Mesendoderm (in vitro differentiated cells): ENCODE measurements at regions not wholly inside any gene's neighbourhood (a gene's known extent, or its start where the extent isn't known, plus 50 kb on each side); places are given as distances from the start of the nearest gene placed in this dataset.
"Not testable (repeated sequence)": the region's sequence is repeated elsewhere in the genome, so short reads cannot be mapped to it uniquely, and the experiment has no call there.

ENCODE experiments used
- DNase-seq: peaks from one replicate; pipeline ENCODE4 v3.0.0; 2013
- H2AK5ac ChIP-seq: 2 replicates; pipeline ENCODE4 v1.6.1; 2013; ENCODE audit warnings: low read length, inconsistent platforms
- H2BK120ac ChIP-seq: 2 replicates; pipeline ENCODE4 v1.6.1; 2013; ENCODE audit warnings: low read depth, mild to moderate bottlenecking, low read length, moderate library complexity, mixed read lengths
- H2BK15ac ChIP-seq: replicated peaks from 2 replicates; pipeline ENCODE4 v1.6.1; 2013; ENCODE audit warnings: low read depth, mild to moderate bottlenecking, moderate library complexity
- H2BK5ac ChIP-seq: 2 replicates; pipeline ENCODE4 v1.6.1; 2013; ENCODE audit warnings: low read length, inconsistent platforms
- H3K18ac ChIP-seq: 2 replicates; pipeline ENCODE4 v1.6.1; 2013; ENCODE audit warnings: mild to moderate bottlenecking, low read length, mixed read lengths
- H3K23ac ChIP-seq: one replicate; pipeline ENCODE4 v1.6.1; 2013; ENCODE audit warnings: low read length
- H3K27ac ChIP-seq: 2 replicates; pipeline ENCODE4 v1.5.1; 2013; ENCODE audit warnings: low read depth, mild to moderate bottlenecking, inconsistent platforms, low read length, moderate library complexity
- H3K27me3 ChIP-seq: 2 replicates; pipeline ENCODE4 v1.6.1; 2013; ENCODE audit warnings: low read length, control low read depth, mild to moderate bottlenecking, inconsistent platforms; ENCODE audit not compliant: insufficient read depth, poor library complexity
- H3K36me3 ChIP-seq: 2 replicates; pipeline ENCODE4 v1.6.1; 2013; ENCODE audit warnings: low read length, inconsistent platforms; ENCODE audit not compliant: control insufficient read depth, insufficient read depth
- H3K4ac ChIP-seq: one replicate; pipeline ENCODE4 v1.6.1; 2013; ENCODE audit warnings: low read depth, mild to moderate bottlenecking, low read length, moderate library complexity
- H3K4me1 ChIP-seq: 2 replicates; pipeline ENCODE4 v1.6.1; 2013; ENCODE audit warnings: low read depth, low read length, inconsistent platforms; ENCODE audit not compliant: control insufficient read depth
- H3K4me2 ChIP-seq: 2 replicates; pipeline ENCODE4 v1.6.1; 2013; ENCODE audit warnings: low read length
- H3K4me3 ChIP-seq: 2 replicates; pipeline ENCODE4 v1.5.1; 2013; ENCODE audit warnings: mild to moderate bottlenecking, low read length
- H3K56ac ChIP-seq: one replicate; pipeline ENCODE4 v1.6.1; 2013; ENCODE audit warnings: low read length
- H3K79me1 ChIP-seq: 2 replicates; pipeline ENCODE4 v1.6.1; 2013; ENCODE audit warnings: low read length, inconsistent platforms
- H3K79me2 ChIP-seq: 2 replicates; pipeline ENCODE4 v1.6.1; 2013; ENCODE audit warnings: mild to moderate bottlenecking, low read length; ENCODE audit not compliant: control insufficient read depth, insufficient read depth
- H3K9ac ChIP-seq: 2 replicates; pipeline ENCODE4 v1.6.1; 2013; ENCODE audit warnings: low read length, inconsistent platforms
- H4K5ac ChIP-seq: one replicate; pipeline ENCODE4 v1.6.1; 2013; ENCODE audit warnings: low read length
- H4K8ac ChIP-seq: one replicate; pipeline ENCODE4 v1.6.1; 2013; ENCODE audit warnings: low read depth, mild to moderate bottlenecking, control low read depth, low read length, moderate library complexity
- WGBS: extraction: QIAGEN DNeasy Blood & Tissue Kit; methylation state at CpG from one replicate; pipeline ENCODE4 v1.1.7; 2013; ENCODE audit warnings: low lambda C conversion rate, missing lambda C conversion rate; ENCODE audit not compliant: insufficient coverage; ENCODE audit errors: extremely low coverage; 5-methylcytosine and 5-hydroxymethylcytosine counted together

DNA sequence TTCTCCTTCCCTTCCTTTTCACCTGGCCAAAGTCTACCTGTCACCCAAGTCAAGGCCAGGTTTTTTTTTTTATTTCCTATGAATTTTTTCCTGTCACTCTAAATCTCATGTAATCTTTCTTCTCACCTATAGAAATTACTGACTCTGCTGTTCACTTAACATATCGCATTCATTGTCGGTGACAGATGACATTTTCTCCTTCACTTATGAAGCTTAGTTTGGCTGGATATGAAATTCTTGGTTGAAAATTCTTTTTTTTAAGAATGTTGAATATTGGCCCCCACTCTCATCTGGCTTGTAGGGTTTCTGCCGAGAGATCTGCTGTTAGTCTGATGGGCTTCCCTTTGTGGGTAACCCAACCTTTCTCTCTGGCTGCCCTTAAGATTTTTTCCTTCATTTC, 142.8 kb downstream of the DYRK2 start:
- H2BK120ac ChIP-seq, H3K4me1 ChIP-seq: not testable (repeated sequence)
- WGBS: no CpG with 5 or more reads among the region's 3 CpGs

DNA sequence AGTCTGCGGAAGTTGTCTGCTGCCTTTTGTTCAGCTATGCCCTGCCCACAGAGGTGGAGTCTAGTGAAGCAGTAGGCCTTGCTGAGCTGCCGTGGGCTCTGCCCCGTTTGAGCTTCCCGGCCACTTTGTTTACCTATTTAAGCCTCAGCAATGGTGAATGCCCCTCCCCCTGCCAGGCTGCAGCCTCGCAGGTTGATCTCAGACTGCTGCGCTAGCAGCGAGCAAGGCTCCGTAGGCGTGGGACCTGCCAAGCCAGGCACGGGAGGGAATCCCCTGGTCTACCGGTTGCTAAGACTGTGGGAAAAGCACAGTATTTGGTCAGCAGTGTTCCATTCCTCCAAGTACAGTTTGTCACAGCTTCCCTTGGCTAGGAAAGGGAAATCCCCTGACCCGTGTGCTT, 143.6 kb downstream of the DYRK2 start:
- H3K23ac ChIP-seq: no peak overlapping the region
- WGBS: no CpG with 5 or more reads among the region's 12 CpGs
- H3K4me3 ChIP-seq: no peak overlapping the region
- H2AK5ac ChIP-seq: no peak overlapping the region
- H3K4me2 ChIP-seq: no peak overlapping the region
- no peak overlapping the region for H3K56ac ChIP-seq
- H3K27ac ChIP-seq: no peak overlapping the region
- H3K36me3 ChIP-seq: no peaks in the 10 kb centered on the region
- no peak overlapping the region for H2BK15ac ChIP-seq
- no peak overlapping the region for H3K4ac ChIP-seq
- no peak overlapping the region for H2BK120ac ChIP-seq
- H3K27me3 ChIP-seq: no peaks in the 10 kb centered on the region
- no peak for DNase-seq
- no peaks in the 10 kb centered on the region for H3K79me2 ChIP-seq
- H3K18ac ChIP-seq: no peak overlapping the region
- H4K8ac ChIP-seq: no peak overlapping the region
- no peak overlapping the region for H3K9ac ChIP-seq
- no peaks in the 10 kb centered on the region for H3K79me1 ChIP-seq
- H2BK5ac ChIP-seq: no peak overlapping the region
- peaks cover 2% of the 10 kb centered on the region for H3K4me1 ChIP-seq
- no peak overlapping the region for H4K5ac ChIP-seq

More for the DNA sequence above, 142.8 kb downstream of the DYRK2 start:
- not testable (repeated sequence) for H3K27ac ChIP-seq, H2AK5ac ChIP-seq, H3K23ac ChIP-seq, H3K56ac ChIP-seq, H4K5ac ChIP-seq, H3K79me2 ChIP-seq, H3K4me2 ChIP-seq, H3K36me3 ChIP-seq, H3K27me3 ChIP-seq, H3K79me1 ChIP-seq, H2BK5ac ChIP-seq, H3K4me3 ChIP-seq, H3K9ac ChIP-seq, DNase-seq, H2BK15ac ChIP-seq, H3K18ac ChIP-seq, H3K4ac ChIP-seq, H4K8ac ChIP-seq

DNA sequence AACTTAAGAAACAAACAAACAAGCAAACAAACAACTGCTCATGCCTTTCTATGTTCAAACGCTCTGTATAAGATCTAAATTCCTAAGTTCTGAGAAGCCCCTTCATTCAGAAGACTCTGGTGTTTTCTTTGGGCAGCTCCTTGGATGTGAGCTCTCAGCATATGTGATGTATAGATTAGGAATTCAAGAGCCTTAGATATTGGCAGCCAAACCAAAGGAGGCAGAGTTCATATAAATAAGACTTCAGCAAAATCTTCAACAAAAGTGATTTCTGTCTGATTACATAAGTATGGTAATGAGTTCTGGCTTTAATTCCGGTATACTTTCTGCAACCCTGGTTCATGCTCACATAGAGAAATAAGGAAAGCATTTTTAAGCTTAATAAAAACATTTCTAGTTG, 145.6 kb downstream of the DYRK2 start:
- H3K36me3 ChIP-seq: no peaks in the 10 kb centered on the region
- WGBS: no CpG with 5 or more reads among the region's 2 CpGs
- H4K8ac ChIP-seq: no peak overlapping the region
- no peak overlapping the region for H3K56ac ChIP-seq
- no peak overlapping the region for H4K5ac ChIP-seq
- H3K9ac ChIP-seq: no peak overlapping the region
- DNase-seq: no peak
- no peak overlapping the region for H2BK15ac ChIP-seq
- no peak overlapping the region for H3K23ac ChIP-seq
- H3K79me1 ChIP-seq: no peaks in the 10 kb centered on the region
- no peak overlapping the region for H2BK5ac ChIP-seq
- peaks cover 2% of the 10 kb centered on the region for H3K4me1 ChIP-seq
- no peak overlapping the region for H3K27ac ChIP-seq
- no peak overlapping the region for H2AK5ac ChIP-seq
- H3K4me3 ChIP-seq: no peak overlapping the region
- H3K79me2 ChIP-seq: no peaks in the 10 kb centered on the region
- no peak overlapping the region for H3K4me2 ChIP-seq
- H3K18ac ChIP-seq: no peak overlapping the region
- no peak overlapping the region for H2BK120ac ChIP-seq
- no peaks in the 10 kb centered on the region for H3K27me3 ChIP-seq
- H3K4ac ChIP-seq: no peak overlapping the region

DNA sequence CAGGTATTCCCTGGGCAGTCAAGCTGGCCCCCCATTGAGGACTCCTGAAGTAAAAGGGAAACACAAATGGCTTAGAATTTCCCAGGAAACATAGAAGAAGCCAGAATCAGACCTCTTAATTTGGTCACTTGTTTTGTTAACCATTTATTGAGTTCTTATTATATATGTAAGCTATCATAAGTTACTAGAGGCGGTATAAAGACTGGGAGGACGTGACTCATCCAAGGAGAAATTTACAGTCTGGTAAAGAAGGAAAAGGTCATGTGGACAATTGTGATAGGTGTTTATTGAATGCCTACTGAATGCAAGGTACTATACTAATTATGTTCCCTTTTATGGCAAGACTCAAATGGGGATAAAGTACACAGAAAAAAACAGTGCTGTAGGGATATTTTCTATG, 146.7 kb downstream of the DYRK2 start:
- H2BK5ac ChIP-seq: no peak overlapping the region
- no peak for DNase-seq
- H4K8ac ChIP-seq: no peak overlapping the region
- H3K27ac ChIP-seq: no peak overlapping the region
- H3K4me1 ChIP-seq: no peaks in the 10 kb centered on the region
- H3K79me1 ChIP-seq: no peaks in the 10 kb centered on the region
- no peak overlapping the region for H2BK120ac ChIP-seq
- H3K36me3 ChIP-seq: no peaks in the 10 kb centered on the region
- no peak overlapping the region for H3K4me3 ChIP-seq
- H2AK5ac ChIP-seq: no peak overlapping the region
- H3K79me2 ChIP-seq: no peaks in the 10 kb centered on the region
- no peak overlapping the region for H3K4me2 ChIP-seq
- no peak overlapping the region for H4K5ac ChIP-seq
- H3K23ac ChIP-seq: no peak overlapping the region
- H3K4ac ChIP-seq: no peak overlapping the region
- no peak overlapping the region for H3K56ac ChIP-seq
- no peak overlapping the region for H3K9ac ChIP-seq
- no peak overlapping the region for H2BK15ac ChIP-seq
- no CpG with 5 or more reads among the region's 2 CpGs for WGBS
- H3K18ac ChIP-seq: no peak overlapping the region
- no peaks in the 10 kb centered on the region for H3K27me3 ChIP-seq

DNA sequence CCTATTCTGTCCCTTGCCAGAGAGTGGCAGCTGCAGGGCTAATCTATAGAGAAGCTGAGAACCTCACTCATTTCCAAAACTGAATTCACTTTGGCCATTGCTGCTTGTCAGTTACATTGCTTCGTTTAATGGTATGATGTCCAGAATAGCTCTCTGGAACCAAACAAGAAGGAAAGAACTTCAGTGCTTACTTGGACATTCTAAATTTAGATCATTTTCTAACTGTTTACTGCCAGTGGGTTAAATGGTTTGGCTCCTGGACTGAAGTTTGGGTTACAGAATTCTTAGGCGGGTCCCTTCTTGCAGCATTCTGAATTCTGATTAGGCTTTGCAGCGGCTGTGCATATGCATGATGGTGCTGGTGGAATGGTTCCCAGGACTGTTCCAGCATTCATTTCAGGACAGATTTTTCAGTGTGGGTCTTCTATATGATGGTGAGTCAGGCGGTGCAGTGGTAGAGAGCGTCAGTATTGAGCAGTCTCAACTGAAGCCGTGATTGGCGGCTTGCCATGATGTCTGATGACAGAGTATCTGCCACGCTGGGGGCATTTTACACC, 148.7 kb downstream of the DYRK2 start:
- Histone ChIP-seq H3K27me3 (no peaks in the 10 kb centered on the region), H2BK120ac (no peak overlapping the region), H3K18ac (no peak overlapping the region), H2BK15ac (peak overlapping the region; percentile 59), H3K4ac (no peak overlapping the region), H2AK5ac (no peak overlapping the region), H3K36me3 (no peaks in the 10 kb centered on the region), H3K4me2 (no peak overlapping the region), H2BK5ac (no peak overlapping the region), H4K5ac (no peak overlapping the region), H4K8ac (no peak overlapping the region), H3K56ac (no peak overlapping the region), H3K79me1 (no peaks in the 10 kb centered on the region), H3K27ac (peak overlapping the region; percentile 1), H3K23ac (no peak overlapping the region), H3K79me2 (no peaks in the 10 kb centered on the region), H3K9ac (no peak overlapping the region), H3K4me1 (no peaks in the 10 kb centered on the region), H3K4me3 (no peak overlapping the region)
- DNase-seq: no peak
- no CpG with 5 or more reads among the region's 8 CpGs for WGBS

- Histone ChIP-seq H3K4me3 (no peak overlapping the region), H3K4me1 (no peaks in the 10 kb centered on the region), H3K4me2 (no peak overlapping the region), H3K9ac (no peak overlapping the region), H3K23ac (no peak overlapping the region), H3K56ac (no peak overlapping the region), H3K18ac (no peak overlapping the region), H2AK5ac (no peak overlapping the region), H2BK120ac (no peak overlapping the region), H3K79me2 (no peaks in the 10 kb centered on the region), H3K27me3 (no peaks in the 10 kb centered on the region), H4K5ac (no peak overlapping the region), H3K4ac (no peak overlapping the region), H3K79me1 (no peaks in the 10 kb centered on the region), H3K36me3 (no peaks in the 10 kb centered on the region), H3K27ac (no peak overlapping the region), H4K8ac (no peak overlapping the region), H2BK15ac (peak overlapping the region; percentile 59), H2BK5ac (no peak overlapping the region)
- no peak for DNase-seq
These were observed 149.2 kb downstream of the DYRK2 start for GRCh38 chr12:67797753-67798152.
